OCI-LY7 (cell line): ENCODE measurements at regions not wholly inside any gene's neighbourhood (a gene's known extent, or its start where the extent isn't known, plus 50 kb on each side); places are given as distances from the start of the nearest gene placed in this dataset.

Experiments
- BruUV-seq: library from RNA; stranded (reverse); fragments of 400-500 nt; replicated peaks from 2 replicates; lab custom pipeline; 2021; lab: Mats Ljungman, UMichigan
- CTCF ChIA-PET: fragments of 300-600 bp; sonication (Branson Sonifier 250); formaldehyde crosslinking; loops from one replicate; lab custom pipeline; 2022; ENCODE audit warnings: antibody characterized with exemption; ENCODE audit not compliant: unreplicated experiment; lab: Charles Lee
- POLR2A ChIA-PET: fragments of 300-600 bp; sonication (Branson Sonifier 250); formaldehyde crosslinking; loops from one replicate; lab custom pipeline; 2022; ENCODE audit warnings: antibody characterized with exemption; lab: Charles Lee
- DNase-seq: peaks from one replicate; pipeline ENCODE4 v3.0.0-alpha.2; 2015; ENCODE audit warnings: low spot score
- H2AFZ ChIP-seq: fragments of 200-600 bp; sonication (generic), shearing (Covaris generic); 2 replicates; pipeline ENCODE4 v1.6.1; 2014; ENCODE audit warnings: mild to moderate bottlenecking, antibody characterized with exemption, low read length, moderate library complexity
- H3K27ac ChIP-seq: fragments of 200-600 bp; sonication (generic); 2 replicates; pipeline ENCODE4 v1.5.1; 2014; ENCODE audit warnings: mixed run types, low read depth, mild to moderate bottlenecking, moderate library complexity, low read length, inconsistent platforms; ENCODE audit not compliant: poor library complexity, severe bottlenecking
- H3K36me3 ChIP-seq: fragments of 200-600 bp; sonication (generic); 2 replicates; pipeline ENCODE4 v1.6.1; 2014; ENCODE audit warnings: mild to moderate bottlenecking, antibody characterized with exemption, low read length, moderate library complexity, mixed read lengths; ENCODE audit not compliant: insufficient read depth
- H3K4me1 ChIP-seq: fragments of 200-600 bp; sonication (generic); 2 replicates; pipeline ENCODE4 v1.5.1; 2014; ENCODE audit warnings: mild to moderate bottlenecking, low read length; ENCODE audit not compliant: insufficient read depth, poor library complexity, severe bottlenecking
- H3K4me2 ChIP-seq: fragments of 200-600 bp; sonication (generic); 2 replicates; pipeline ENCODE4 v1.6.1; 2014; ENCODE audit warnings: mild to moderate bottlenecking, low read length
- H3K4me3 ChIP-seq: fragments of 200-600 bp; sonication (generic); 2 replicates; pipeline ENCODE4 v1.5.1; 2014; ENCODE audit warnings: mild to moderate bottlenecking, low read depth, low read length; ENCODE audit not compliant: poor library complexity, severe bottlenecking
- H3K79me2 ChIP-seq: fragments of 200-600 bp; sonication (generic); 2 replicates; pipeline ENCODE4 v1.6.1; 2016; ENCODE audit warnings: low read depth, mild to moderate bottlenecking, low read length, moderate library complexity, mixed read lengths; ENCODE audit not compliant: insufficient read depth
- H3K9me2 ChIP-seq: fragments of 200-600 bp; sonication (generic); 2 replicates; pipeline ENCODE4 v1.6.1; 2016; ENCODE audit warnings: mild to moderate bottlenecking, low read length, mixed read lengths; ENCODE audit not compliant: insufficient read depth
- H3K9me3 ChIP-seq: fragments of 200-600 bp; sonication (generic); 2 replicates; pipeline ENCODE4 v1.6.1; 2014; ENCODE audit warnings: mild to moderate bottlenecking, mixed run types, low read length, mixed read lengths
- H4K20me1 ChIP-seq: fragments of 200-600 bp; sonication (generic); 2 replicates; pipeline ENCODE4 v1.6.1; 2014; ENCODE audit warnings: mild to moderate bottlenecking, antibody characterized with exemption, low read length, moderate library complexity, mixed read lengths; ENCODE audit not compliant: insufficient read depth
- EZH2phosphoT487 ChIP-seq: fragments of 200-600 bp; sonication (generic); IDR thresholded peaks from 2 replicates; pipeline ENCODE4 v1.6.1; 2018; ENCODE audit warnings: low read depth, borderline replicate concordance, mild to moderate bottlenecking, mixed run types, antibody characterized with exemption, low read length, moderate library complexity, mixed read lengths
- intact Hi-C: fragments of 100-400 bp; cut with micrococcal nuclease; formaldehyde crosslinking; loops from one replicate; pipeline ENCODE4 v1.10.0; 2022; ENCODE audit not compliant: unreplicated experiment
- TF ChIP-seq, protein P1 (sequence below): fragments of 200-600 bp; sonication (generic); conservative IDR thresholded peaks from 2 replicates; pipeline ENCODE4 v1.5.1; 2014; ENCODE audit warnings: mild to moderate bottlenecking, antibody characterized with exemption, low read length, moderate library complexity, mixed read lengths

- intact Hi-C loops, result no loop called here
- no peaks in the 10 kb centered on the region for H3K9me2 ChIP-seq
- no peak overlapping the region for H3K27ac ChIP-seq
- no peaks in the 10 kb centered on the region for H3K79me2 ChIP-seq
- ChIA-PET POLR2A (interaction anchor here (1.3 kb wide), 1 partner anchor 13 kb away, joined by 7 read pairs; no protein-coding TSS in a partner anchor), CTCF (no interaction called here)
- H3K9me3 ChIP-seq, result peaks cover 71% of the 10 kb centered on the region; the same call in 1 of the 2 replicates
- no peaks in the 10 kb centered on the region for H4K20me1 ChIP-seq
- no peak for DNase-seq
- TF ChIP-seq EZH2phosphoT487, result no peak
- TF ChIP-seq, protein P1, sequence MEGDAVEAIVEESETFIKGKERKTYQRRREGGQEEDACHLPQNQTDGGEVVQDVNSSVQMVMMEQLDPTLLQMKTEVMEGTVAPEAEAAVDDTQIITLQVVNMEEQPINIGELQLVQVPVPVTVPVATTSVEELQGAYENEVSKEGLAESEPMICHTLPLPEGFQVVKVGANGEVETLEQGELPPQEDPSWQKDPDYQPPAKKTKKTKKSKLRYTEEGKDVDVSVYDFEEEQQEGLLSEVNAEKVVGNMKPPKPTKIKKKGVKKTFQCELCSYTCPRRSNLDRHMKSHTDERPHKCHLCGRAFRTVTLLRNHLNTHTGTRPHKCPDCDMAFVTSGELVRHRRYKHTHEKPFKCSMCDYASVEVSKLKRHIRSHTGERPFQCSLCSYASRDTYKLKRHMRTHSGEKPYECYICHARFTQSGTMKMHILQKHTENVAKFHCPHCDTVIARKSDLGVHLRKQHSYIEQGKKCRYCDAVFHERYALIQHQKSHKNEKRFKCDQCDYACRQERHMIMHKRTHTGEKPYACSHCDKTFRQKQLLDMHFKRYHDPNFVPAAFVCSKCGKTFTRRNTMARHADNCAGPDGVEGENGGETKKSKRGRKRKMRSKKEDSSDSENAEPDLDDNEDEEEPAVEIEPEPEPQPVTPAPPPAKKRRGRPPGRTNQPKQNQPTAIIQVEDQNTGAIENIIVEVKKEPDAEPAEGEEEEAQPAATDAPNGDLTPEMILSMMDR, result no peak
- no peak overlapping the region for H3K4me2 ChIP-seq
- H3K4me1 ChIP-seq, result no peaks in the 10 kb centered on the region
- H3K36me3 ChIP-seq, result peaks cover 9% of the 10 kb centered on the region; the same call in 1 of the 2 replicates
- BruUV-seq, result no TSS peak
- no peak overlapping the region for H3K4me3 ChIP-seq
- no peak overlapping the region for H2AFZ ChIP-seq
These were observed 256.9 kb upstream of the MTPN start for GRCh38 chr7:136234040-136234439.

- intact Hi-C loops, result no loop called here
- H3K36me3 ChIP-seq, result peaks cover 9% of the 10 kb centered on the region; the same call in 1 of the 2 replicates
- no peak overlapping the region for H3K4me3 ChIP-seq
- H3K9me2 ChIP-seq, result no peaks in the 10 kb centered on the region
- H3K9me3 ChIP-seq, result peaks cover 47% of the 10 kb centered on the region; the same call in 1 of the 2 replicates
- no peak for DNase-seq
- no peak for TF ChIP-seq EZH2phosphoT487
- TF ChIP-seq, protein P1, result no peak
- H3K4me2 ChIP-seq, result no peak overlapping the region
- POLR2A ChIA-PET, result interaction anchor here (0.6 to 1.6 kb wide), 5 partner anchors 10 to 445 kb away, joined by 3 to 4 read pairs (median 3); no protein-coding TSS in a partner anchor
- no peak overlapping the region for H2AFZ ChIP-seq
- CTCF ChIA-PET, result no interaction called here
- H3K79me2 ChIP-seq, result no peaks in the 10 kb centered on the region
- no TSS peak for BruUV-seq
- H3K4me1 ChIP-seq, result no peaks in the 10 kb centered on the region
- H3K27ac ChIP-seq, result no peak overlapping the region
- H4K20me1 ChIP-seq, result no peaks in the 10 kb centered on the region
These were observed 253.1 kb upstream of the MTPN start for GRCh38 chr7:136230210-136230609.

- ChIA-PET CTCF (no interaction called here), POLR2A (interaction anchor here (1.6 kb wide), 1 partner anchor 9 kb away, joined by 4 read pairs; no protein-coding TSS in a partner anchor)
- peaks cover 46% of the 10 kb centered on the region; the same call in 1 of the 2 replicates for H3K9me3 ChIP-seq
- intact Hi-C loops, result no loop called here
- no peak overlapping the region for H3K27ac ChIP-seq
- TF ChIP-seq, protein P1, result no peak
- no peak for TF ChIP-seq EZH2phosphoT487
- no peaks in the 10 kb centered on the region for H3K9me2 ChIP-seq
- H3K4me2 ChIP-seq, result no peak overlapping the region
- H4K20me1 ChIP-seq, result no peaks in the 10 kb centered on the region
- no peak for DNase-seq
- H3K79me2 ChIP-seq, result no peaks in the 10 kb centered on the region
- no TSS peak for BruUV-seq
- H3K36me3 ChIP-seq, result peaks cover 9% of the 10 kb centered on the region; the same call in 1 of the 2 replicates
- H3K4me3 ChIP-seq, result no peak overlapping the region
- no peaks in the 10 kb centered on the region for H3K4me1 ChIP-seq
- H2AFZ ChIP-seq, result no peak overlapping the region
These were observed 252.6 kb upstream of the MTPN start for GRCh38 chr7:136229790-136230189.
